HEK293 (cell line): ENCODE measurements at regions not wholly inside any gene's neighbourhood (a gene's known extent, or its start where the extent isn't known, plus 50 kb on each side); places are given as distances from the start of the nearest gene placed in this dataset.

ENCODE experiments used
- REPIN1 ChIP-seq: fragments of 450-650 bp; formaldehyde crosslinking; IDR thresholded peaks from 2 replicates; pipeline ENCODE4 v1.5.1; 2017; ENCODE audit warnings: missing biosample characterization, missing genetic modification characterization, low read depth
- WT1 ChIP-seq: fragments of 450-650 bp; formaldehyde crosslinking; IDR thresholded peaks from 2 replicates; pipeline ENCODE4 v1.5.1; 2016; ENCODE audit warnings: missing biosample characterization, missing genetic modification characterization
- YY1 ChIP-seq: fragments of 450-650 bp; formaldehyde crosslinking; IDR thresholded peaks from 2 replicates; pipeline ENCODE4 v1.5.1; 2018; ENCODE audit warnings: missing biosample characterization, missing genetic modification characterization
- ZNF174 ChIP-seq: fragments of 450-650 bp; formaldehyde crosslinking; IDR thresholded peaks from 2 replicates; pipeline ENCODE4 v1.5.0; 2017; ENCODE audit warnings: missing biosample characterization, mild to moderate bottlenecking, missing genetic modification characterization
- ZNF341 ChIP-seq: fragments of 450-650 bp; formaldehyde crosslinking; IDR thresholded peaks from 2 replicates; pipeline ENCODE4; 2016; ENCODE audit warnings: low read depth, missing biosample characterization, missing genetic modification characterization
- ZNF501 ChIP-seq: fragments of 450-650 bp; formaldehyde crosslinking; IDR thresholded peaks from 2 replicates; pipeline ENCODE4 v1.5.1; 2016; ENCODE audit warnings: missing biosample characterization, missing genetic modification characterization
- ZNF510 ChIP-seq: fragments of 450-650 bp; formaldehyde crosslinking; IDR thresholded peaks from 2 replicates; pipeline ENCODE4 v1.5.1; 2018; ENCODE audit warnings: mild to moderate bottlenecking, missing genetic modification characterization, missing biosample characterization; ENCODE audit not compliant: insufficient replicate concordance
- ZNF521 ChIP-seq: fragments of 450-650 bp; formaldehyde crosslinking; IDR thresholded peaks from 2 replicates; pipeline ENCODE4 v1.5.1; 2017; ENCODE audit warnings: missing biosample characterization, mild to moderate bottlenecking, missing genetic modification characterization
- ZNF560 ChIP-seq: fragments of 450-650 bp; formaldehyde crosslinking; IDR thresholded peaks from 2 replicates; pipeline ENCODE4 v1.5.1; 2017; ENCODE audit warnings: missing biosample characterization, missing genetic modification characterization, borderline replicate concordance
- ZNF701 ChIP-seq: fragments of 450-650 bp; formaldehyde crosslinking; IDR thresholded peaks from 2 replicates; pipeline ENCODE4 v1.5.1; 2016; ENCODE audit warnings: missing biosample characterization, missing genetic modification characterization
- ZSCAN23 ChIP-seq: fragments of 450-650 bp; formaldehyde crosslinking; IDR thresholded peaks from 2 replicates; pipeline ENCODE4 v1.5.1; 2016; ENCODE audit warnings: missing biosample characterization, missing genetic modification characterization
- TF ChIP-seq, protein P1 (sequence below): fragments of 450-650 bp; formaldehyde crosslinking; IDR thresholded peaks from 2 replicates; pipeline ENCODE4 v1.5.1; 2016; ENCODE audit warnings: missing biosample characterization, missing genetic modification characterization
- TF ChIP-seq, protein P2 (sequence below): fragments of 450-650 bp; formaldehyde crosslinking; IDR thresholded peaks from 2 replicates; pipeline ENCODE4 v1.5.1; 2016; ENCODE audit warnings: missing biosample characterization, missing genetic modification characterization

DNA sequence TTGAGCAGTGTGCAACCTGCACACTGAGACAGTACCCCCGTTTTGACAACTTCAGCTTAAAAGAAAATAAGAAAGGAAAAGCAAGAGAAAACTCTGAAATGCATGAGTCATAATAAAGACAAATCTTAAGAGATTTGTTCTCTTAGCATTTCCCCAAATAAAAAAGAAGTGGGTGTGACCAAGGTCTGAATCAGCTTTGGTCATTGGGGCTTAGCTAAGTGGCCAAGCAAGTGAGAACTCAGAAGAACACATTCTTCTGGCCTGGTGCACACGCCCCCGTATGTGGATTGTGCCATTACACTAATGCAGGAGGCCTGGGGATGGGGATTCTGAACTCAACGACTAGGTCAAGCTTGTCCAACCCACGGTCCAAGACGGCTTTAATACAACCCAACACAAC is 56.9 kb upstream of the PDZRN3 start:
- TF ChIP-seq, protein P1, sequence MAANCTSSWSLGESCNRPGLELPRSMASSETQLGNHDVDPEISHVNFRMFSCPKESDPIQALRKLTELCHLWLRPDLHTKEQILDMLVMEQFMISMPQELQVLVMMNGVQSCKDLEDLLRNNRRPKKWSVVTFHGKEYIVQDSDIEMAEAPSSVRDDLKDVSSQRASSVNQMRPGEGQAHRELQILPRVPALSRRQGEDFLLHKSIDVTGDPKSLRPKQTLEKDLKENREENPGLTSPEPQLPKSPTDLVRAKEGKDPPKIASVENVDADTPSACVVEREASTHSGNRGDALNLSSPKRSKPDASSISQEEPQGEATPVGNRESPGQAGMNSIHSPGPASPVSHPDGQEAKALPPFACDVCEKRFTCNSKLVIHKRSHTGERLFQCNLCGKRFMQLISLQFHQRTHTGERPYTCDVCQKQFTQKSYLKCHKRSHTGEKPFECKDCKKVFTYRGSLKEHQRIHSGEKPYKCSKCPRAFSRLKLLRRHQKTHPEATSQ (tag by site-specific recombination), result no peak
- no peak for TF ChIP-seq YY1 (tag by site-specific recombination)
- no peak for TF ChIP-seq ZNF521 (tag by site-specific recombination)
- TF ChIP-seq, protein P2, sequence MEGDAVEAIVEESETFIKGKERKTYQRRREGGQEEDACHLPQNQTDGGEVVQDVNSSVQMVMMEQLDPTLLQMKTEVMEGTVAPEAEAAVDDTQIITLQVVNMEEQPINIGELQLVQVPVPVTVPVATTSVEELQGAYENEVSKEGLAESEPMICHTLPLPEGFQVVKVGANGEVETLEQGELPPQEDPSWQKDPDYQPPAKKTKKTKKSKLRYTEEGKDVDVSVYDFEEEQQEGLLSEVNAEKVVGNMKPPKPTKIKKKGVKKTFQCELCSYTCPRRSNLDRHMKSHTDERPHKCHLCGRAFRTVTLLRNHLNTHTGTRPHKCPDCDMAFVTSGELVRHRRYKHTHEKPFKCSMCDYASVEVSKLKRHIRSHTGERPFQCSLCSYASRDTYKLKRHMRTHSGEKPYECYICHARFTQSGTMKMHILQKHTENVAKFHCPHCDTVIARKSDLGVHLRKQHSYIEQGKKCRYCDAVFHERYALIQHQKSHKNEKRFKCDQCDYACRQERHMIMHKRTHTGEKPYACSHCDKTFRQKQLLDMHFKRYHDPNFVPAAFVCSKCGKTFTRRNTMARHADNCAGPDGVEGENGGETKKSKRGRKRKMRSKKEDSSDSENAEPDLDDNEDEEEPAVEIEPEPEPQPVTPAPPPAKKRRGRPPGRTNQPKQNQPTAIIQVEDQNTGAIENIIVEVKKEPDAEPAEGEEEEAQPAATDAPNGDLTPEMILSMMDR (tag by site-specific recombination), result no peak
- no peak for TF ChIP-seq ZNF560 (tag by site-specific recombination)
- no peak for TF ChIP-seq REPIN1 (tag by site-specific recombination)
- TF ChIP-seq ZNF510 (tag by site-specific recombination), result no peak
- no peak for TF ChIP-seq ZNF501 (tag by site-specific recombination)
- no peak for TF ChIP-seq ZNF174
- no peak for TF ChIP-seq WT1 (tag by site-specific recombination)
- TF ChIP-seq ZNF341 (tag by site-specific recombination), result no peak
- TF ChIP-seq ZSCAN23 (tag by site-specific recombination), result no peak
- TF ChIP-seq ZNF701, result no peak
